K562 (cell line): ENCODE measurements at regions not wholly inside any gene's neighbourhood (a gene's known extent, or its start where the extent isn't known, plus 50 kb on each side); places are given as distances from the start of the nearest gene placed in this dataset.

Experiments used
- ATAC-seq: fragments of 200-7000 bp; cut with Tn5 transposase; 3 replicates; pipeline ENCODE4 v1.9.1; 2020; ENCODE audit warnings: moderate library complexity
- BruUV-seq: library from RNA; stranded (reverse); fragments of 400-500 nt; replicated peaks from 2 replicates; lab custom pipeline; 2021; lab: Mats Ljungman, UMichigan
- CTCF ChIA-PET: fragments of 300-600 bp; formaldehyde crosslinking; extraction: SDS; loops from one replicate; lab custom pipeline; 2021; ENCODE audit warnings: low intra/inter-chr PET ratio; lab: Yijun Ruan, JAX
- POLR2A ChIA-PET: fragments of 300-600, 350-650 bp; sonication (Branson Sonifier 250); formaldehyde crosslinking; extraction: SDS; loops from one replicate; lab custom pipeline; 2021; ENCODE audit warnings: antibody characterized with exemption, inconsistent platforms; lab: Yijun Ruan, JAX
- DNase-seq, 4 experiments: peaks; one replicate each; pipeline versions ENCODE4 v3.0.0 to v3.0.0-alpha.2; 2011 to 2018; ENCODE audit warnings: low spot score in 3 of 4, mixed read lengths in 3 of 4; ENCODE audit errors: extremely low read depth in 1 of 4
- FAIRE-seq: peaks from 2 replicates; lab custom pipeline; 2011; peaks lifted over from hg19 to GRCh38; lab: Jason Lieb, UNC
- H2AFZ ChIP-seq: 2 replicates; pipeline ENCODE4 v1.6.0; 2011; ENCODE audit warnings: low read depth, low read length, control low read depth, inconsistent platforms
- H3K27ac ChIP-seq: fragments of 200-600 bp; 3 replicates; pipeline ENCODE4 v1.8.0; 2011; ENCODE audit warnings: low read depth, mild to moderate bottlenecking, control low read depth, inconsistent platforms, low read length, moderate library complexity, mixed read lengths; ENCODE audit errors: extremely low read depth
- H3K27me3 ChIP-seq, 2 experiments: fragments of 300-600 bp in 1 of 2; 2 replicates in 1 of 2; 3 replicates in 1 of 2; pipeline versions ENCODE4 v1.6.0 to v1.8.0; 2011; ENCODE audit warnings: inconsistent platforms in 2 of 2, low read length in 2 of 2, mild to moderate bottlenecking in 1 of 2, mixed read lengths in 1 of 2, moderate library complexity in 1 of 2; ENCODE audit not compliant: control insufficient read depth in 2 of 2, insufficient read depth in 2 of 2
- H3K36me3 ChIP-seq: fragments of 300-600 bp; 3 replicates; pipeline ENCODE4 v1.8.0; 2011; ENCODE audit warnings: mild to moderate bottlenecking, low read length, inconsistent platforms; ENCODE audit not compliant: control insufficient read depth, insufficient read depth
- H3K4me1 ChIP-seq, 2 experiments: fragments of 200-600 bp in 1 of 2; replicated peaks in 1 of 2; 2 replicates in 1 of 2; 3 replicates in 1 of 2; pipeline versions ENCODE4 v1.5.1 to v1.8.0; 2011; ENCODE audit warnings: inconsistent platforms in 2 of 2, low read length in 2 of 2, mild to moderate bottlenecking in 1 of 2, mixed read lengths in 1 of 2, moderate library complexity in 1 of 2; ENCODE audit not compliant: control insufficient read depth in 2 of 2, insufficient read depth in 2 of 2
- H3K4me2 ChIP-seq: 2 replicates; pipeline ENCODE4 v1.6.1; 2011; ENCODE audit warnings: low read length, control low read depth, inconsistent platforms, mixed read lengths; ENCODE audit not compliant: insufficient read depth
- H3K4me3 ChIP-seq: fragments of 200-600 bp; sonication (generic), shearing (Covaris generic); 2 replicates; pipeline ENCODE4 v1.5.1; 2016; ENCODE audit warnings: control low read depth, inconsistent platforms
- H3K79me2 ChIP-seq: fragments of 200-600 bp; 3 replicates; pipeline ENCODE4 v1.8.0; 2011; ENCODE audit warnings: low read length, inconsistent platforms; ENCODE audit not compliant: control insufficient read depth, insufficient read depth
- H3K9ac ChIP-seq, 2 experiments: 2 replicates each; pipeline versions ENCODE4 v1.6.0 to v1.6.1; 2011; ENCODE audit warnings: low read depth in 2 of 2, low read length in 2 of 2, control low read depth in 1 of 2, inconsistent platforms in 1 of 2, mild to moderate bottlenecking in 1 of 2, mixed read lengths in 1 of 2; ENCODE audit not compliant: insufficient read depth in 1 of 2
- H3K9me1 ChIP-seq: one replicate; pipeline ENCODE4 v1.6.0; 2011; ENCODE audit warnings: inconsistent platforms, mild to moderate bottlenecking, low read length, moderate library complexity; ENCODE audit not compliant: control insufficient read depth, insufficient read depth
- H3K9me3 ChIP-seq: replicated peaks from 2 replicates; pipeline ENCODE4 v1.5.1; 2011; ENCODE audit warnings: low read depth, low read length, inconsistent platforms; ENCODE audit not compliant: control insufficient read depth, insufficient read depth
- H4K20me1 ChIP-seq: replicated peaks from 2 replicates; pipeline ENCODE4 v1.6.1; 2011; ENCODE audit warnings: low read length, inconsistent platforms, mixed read lengths; ENCODE audit not compliant: control insufficient read depth, insufficient read depth
- ZNF3 ChIP-seq: fragments of 250-450 bp; sonication (Bioruptor Pico); IDR thresholded peaks from 2 replicates; pipeline ENCODE4 v1.5.0; 2021; ENCODE audit warnings: mild to moderate bottlenecking, moderate library complexity
- WGBS: fragments of 100-300 bp; shearing (Covaris generic); methylation state at CpG from one replicate; pipeline ENCODE4 v1.1.6; 2016; ENCODE audit warnings: low coverage, mixed read lengths; ENCODE audit not compliant: insufficient coverage; ENCODE audit errors: missing lambda C conversion rate; 5-methylcytosine and 5-hydroxymethylcytosine counted together
- in situ Hi-C: fragments of 300-500 bp; cut with MboI; formaldehyde crosslinking; loops from 4 replicates; pipeline ENCODE4 v1.15.0; 2018; ENCODE audit warnings: inconsistent platforms, mixed read lengths
- intact Hi-C: fragments of 100-400 bp; cut with micrococcal nuclease; formaldehyde crosslinking; loops from 2 replicates; pipeline ENCODE4 v1.14.2; 2022
- TF ChIP-seq, protein P1 (sequence below): fragments of 450-650 bp; formaldehyde crosslinking; IDR thresholded peaks from 2 replicates; pipeline ENCODE4 v1.4.0; 2020; ENCODE audit warnings: mild to moderate bottlenecking, mixed read lengths

GRCh38 chr6:100230953-100231316 is 233.8 kb downstream of the SIM1 start:
- Histone ChIP-seq H3K27ac (no peak overlapping the region), H4K20me1 (no peaks in the 10 kb centered on the region), H3K79me2 (no peaks in the 10 kb centered on the region), H3K4me3 (no peak overlapping the region), H2AFZ (peak overlapping the region; percentile 98), H3K4me2 (peak overlapping the region; percentile 20; the same call in 1 of the 2 replicates), H3K9ac (no peak overlapping the region), H3K4me1 (peaks cover 3 to 33% of the 10 kb centered on the region in 2 experiments), H3K9me1 (no peaks in the 10 kb centered on the region), H3K36me3 (no peaks in the 10 kb centered on the region), H3K27me3 (no peaks in the 10 kb centered on the region), H3K9me3 (no peaks in the 10 kb centered on the region)
- intact Hi-C loops = no loop called here
- ATAC-seq (no peak), DNase-seq (no peak), FAIRE-seq (no peak)
- BruUV-seq = no TSS peak
- in situ Hi-C loops = no loop called here
- CTCF ChIA-PET = interaction anchor here (0.7 kb wide), 1 partner anchor 301 kb away, joined by 3 read pairs; no protein-coding TSS in a partner anchor
- 27% methylated on average over 1 of the region's 1 CpG for WGBS
- POLR2A ChIA-PET = interaction anchor here (0.7 to 1.7 kb wide), 3 partner anchors 11 to 22 kb away, joined by 3 to 6 read pairs (median 4); no protein-coding TSS in a partner anchor
- TF ChIP-seq ZNF3 = no peak
- TF ChIP-seq, protein P1, sequence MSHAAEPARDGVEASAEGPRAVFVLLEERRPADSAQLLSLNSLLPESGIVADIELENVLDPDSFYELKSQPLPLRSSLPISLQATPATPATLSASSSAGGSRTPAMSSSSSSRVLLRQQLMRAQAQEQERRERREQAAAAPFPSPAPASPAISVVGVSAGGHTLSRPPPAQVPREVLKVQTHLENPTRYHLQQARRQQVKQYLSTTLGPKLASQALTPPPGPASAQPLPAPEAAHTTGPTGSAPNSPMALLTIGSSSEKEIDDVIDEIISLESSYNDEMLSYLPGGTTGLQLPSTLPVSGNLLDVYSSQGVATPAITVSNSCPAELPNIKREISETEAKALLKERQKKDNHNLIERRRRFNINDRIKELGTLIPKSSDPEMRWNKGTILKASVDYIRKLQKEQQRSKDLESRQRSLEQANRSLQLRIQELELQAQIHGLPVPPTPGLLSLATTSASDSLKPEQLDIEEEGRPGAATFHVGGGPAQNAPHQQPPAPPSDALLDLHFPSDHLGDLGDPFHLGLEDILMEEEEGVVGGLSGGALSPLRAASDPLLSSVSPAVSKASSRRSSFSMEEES (CRISPR knock-in tag) = peak; percentile 55
